Ascending aorta (tissue), 2 donors: ENCODE measurements at regions not wholly inside any gene's neighbourhood (a gene's known extent, or its start where the extent isn't known, plus 50 kb on each side); places are given as distances from the start of the nearest gene placed in this dataset.

ENCODE experiments used
- DNase-seq, 2 donors: peaks; one replicate each; pipeline ENCODE4 v3.0.0-alpha.2; 2019; ENCODE audit warnings: low spot score in 2 of 2
- H3K27ac ChIP-seq, 2 donors: fragments of 200-600 bp; sonication (generic); one replicate each; pipeline ENCODE4 v1.5.1; 2016 to 2017; ENCODE audit warnings: mild to moderate bottlenecking in 1 of 2
- H3K27me3 ChIP-seq: fragments of 200-600 bp; sonication (generic); one replicate; pipeline ENCODE4 v1.5.1; 2017
- H3K36me3 ChIP-seq, 2 donors: fragments of 200-600 bp; sonication (generic); one replicate each; pipeline ENCODE4 v1.5.1; 2016
- H3K4me1 ChIP-seq, 2 donors: fragments of 200-600 bp; sonication (generic); one replicate each; pipeline ENCODE4 v1.5.1; 2016 to 2017; ENCODE audit warnings: mild to moderate bottlenecking in 1 of 2
- H3K4me3 ChIP-seq, 2 donors: fragments of 200-600 bp; sonication (generic); one replicate each; pipeline ENCODE4 v1.5.1; 2016 to 2017; ENCODE audit warnings: mild to moderate bottlenecking in 1 of 2
- H3K9me3 ChIP-seq, 2 donors: fragments of 200-600 bp; sonication (generic); one replicate each; pipeline ENCODE4 v1.5.1; 2016
- intact Hi-C: fragments of 100-400 bp; cut with DNase I; formaldehyde crosslinking; loops from one replicate; pipeline ENCODE4 v1.15.1; 2023
- TF ChIP-seq, protein P1 (sequence below), 3 experiments: fragments of 200-600 bp in 2 of 3; fragments of 450-650 bp in 1 of 3; sonication (generic) in 2 of 3; IDR thresholded peaks; one replicate each; pipeline ENCODE4 v1.5.1; 2016 to 2019; ENCODE audit warnings: antibody characterized with exemption in 3 of 3, mild to moderate bottlenecking in 1 of 3, moderate library complexity in 1 of 3

DNA sequence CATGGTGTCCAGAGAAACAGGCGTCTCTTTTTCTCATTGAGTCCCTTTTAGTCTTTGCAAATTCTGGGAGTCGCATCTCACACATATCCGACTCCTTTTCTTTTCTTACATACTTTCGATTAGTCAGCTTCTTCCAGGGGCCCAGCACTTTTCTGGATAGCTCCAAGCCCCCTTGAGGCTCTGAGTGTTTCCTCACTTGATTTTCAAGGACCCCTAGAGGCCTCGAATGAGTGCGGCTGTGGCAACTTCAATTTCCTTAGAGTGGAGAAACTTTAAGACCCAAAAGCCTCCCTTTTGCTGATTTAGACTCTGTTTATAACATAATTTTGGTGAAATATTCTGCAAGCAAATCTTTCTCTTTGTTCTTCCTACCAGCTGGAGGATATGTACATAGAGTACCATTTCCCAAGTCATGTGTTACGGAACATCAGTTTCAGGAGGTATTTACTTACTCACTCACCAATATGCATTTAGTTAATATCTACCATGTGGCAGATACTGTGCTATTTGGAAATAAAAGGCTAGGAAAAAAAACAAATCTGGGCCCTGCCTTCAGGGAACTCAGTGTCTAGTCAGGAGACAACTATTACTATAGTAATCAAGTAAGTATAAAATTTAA lies 555.2 kb downstream of the REEP3 start:
- Histone ChIP-seq H3K36me3 (no peaks in the 10 kb centered on the region), H3K27me3 (no peaks in the 10 kb centered on the region), H3K4me3 (no peak overlapping the region), H3K27ac (no peak overlapping the region), H3K9me3 (no peaks in the 10 kb centered on the region), H3K4me1 (no peaks in the 10 kb centered on the region)
- TF ChIP-seq, protein P1, sequence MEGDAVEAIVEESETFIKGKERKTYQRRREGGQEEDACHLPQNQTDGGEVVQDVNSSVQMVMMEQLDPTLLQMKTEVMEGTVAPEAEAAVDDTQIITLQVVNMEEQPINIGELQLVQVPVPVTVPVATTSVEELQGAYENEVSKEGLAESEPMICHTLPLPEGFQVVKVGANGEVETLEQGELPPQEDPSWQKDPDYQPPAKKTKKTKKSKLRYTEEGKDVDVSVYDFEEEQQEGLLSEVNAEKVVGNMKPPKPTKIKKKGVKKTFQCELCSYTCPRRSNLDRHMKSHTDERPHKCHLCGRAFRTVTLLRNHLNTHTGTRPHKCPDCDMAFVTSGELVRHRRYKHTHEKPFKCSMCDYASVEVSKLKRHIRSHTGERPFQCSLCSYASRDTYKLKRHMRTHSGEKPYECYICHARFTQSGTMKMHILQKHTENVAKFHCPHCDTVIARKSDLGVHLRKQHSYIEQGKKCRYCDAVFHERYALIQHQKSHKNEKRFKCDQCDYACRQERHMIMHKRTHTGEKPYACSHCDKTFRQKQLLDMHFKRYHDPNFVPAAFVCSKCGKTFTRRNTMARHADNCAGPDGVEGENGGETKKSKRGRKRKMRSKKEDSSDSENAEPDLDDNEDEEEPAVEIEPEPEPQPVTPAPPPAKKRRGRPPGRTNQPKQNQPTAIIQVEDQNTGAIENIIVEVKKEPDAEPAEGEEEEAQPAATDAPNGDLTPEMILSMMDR (IDR thresholded peaks at IDR 0.05), result no peak
- intact Hi-C loops, result no loop called here
- no peak for DNase-seq

DNA sequence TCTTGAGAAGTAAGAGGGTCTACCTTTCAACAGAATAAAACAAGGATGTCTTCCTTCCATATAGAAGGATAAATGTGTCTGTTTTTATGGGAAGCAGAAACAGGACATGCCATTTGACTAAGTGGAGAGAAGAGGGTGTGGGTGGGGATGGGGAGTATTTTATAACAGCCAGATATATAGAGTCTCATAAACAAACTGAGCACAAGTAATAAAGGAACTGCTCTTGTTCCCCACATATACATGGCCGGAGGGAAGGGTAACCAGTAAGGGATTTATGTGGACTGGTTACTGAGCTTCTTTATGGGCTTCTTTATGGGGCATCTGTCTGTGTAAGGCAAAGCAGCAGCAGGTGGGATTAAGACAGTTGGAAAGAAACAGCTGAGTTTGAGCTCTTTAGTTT lies 558.1 kb downstream of the REEP3 start:
- H3K27ac ChIP-seq, result no peak overlapping the region
- H3K27me3 ChIP-seq, result no peaks in the 10 kb centered on the region
- TF ChIP-seq, protein P1 (IDR thresholded peaks at IDR 0.05), result no peak
- H3K36me3 ChIP-seq, result no peaks in the 10 kb centered on the region
- H3K4me3 ChIP-seq, result no peak overlapping the region
- DNase-seq, result no peak
- no peaks in the 10 kb centered on the region for H3K4me1 ChIP-seq
- intact Hi-C loops, result no loop called here
- no peaks in the 10 kb centered on the region for H3K9me3 ChIP-seq

DNA sequence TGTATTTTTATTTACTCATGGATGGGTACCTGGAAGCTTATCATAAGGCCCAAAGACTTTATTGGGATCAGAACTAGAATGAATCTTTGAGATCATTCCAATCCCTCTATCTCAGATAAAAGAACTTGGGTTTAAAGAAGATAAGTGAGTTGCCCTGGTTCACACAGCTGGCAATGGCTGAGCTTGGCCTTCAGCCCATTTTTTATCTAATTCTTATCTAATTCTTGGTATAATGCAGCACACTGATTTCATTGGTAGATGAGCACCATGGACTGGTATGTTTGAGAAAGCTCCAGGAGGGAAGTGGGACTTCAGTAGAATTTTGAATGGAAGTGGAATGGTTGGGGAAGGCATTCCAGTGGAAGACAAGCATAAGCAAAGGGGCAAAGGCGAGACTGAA lies 558.9 kb downstream of the REEP3 start:
- TF ChIP-seq, protein P1 (IDR thresholded peaks at IDR 0.05), result no peak
- H3K4me1 ChIP-seq, result no peaks in the 10 kb centered on the region
- no peak overlapping the region for H3K4me3 ChIP-seq
- no peak overlapping the region for H3K27ac ChIP-seq
- intact Hi-C loops, result no loop called here
- DNase-seq, result no peak
- H3K9me3 ChIP-seq, result no peaks in the 10 kb centered on the region
- no peaks in the 10 kb centered on the region for H3K36me3 ChIP-seq
- H3K27me3 ChIP-seq, result no peaks in the 10 kb centered on the region

DNA sequence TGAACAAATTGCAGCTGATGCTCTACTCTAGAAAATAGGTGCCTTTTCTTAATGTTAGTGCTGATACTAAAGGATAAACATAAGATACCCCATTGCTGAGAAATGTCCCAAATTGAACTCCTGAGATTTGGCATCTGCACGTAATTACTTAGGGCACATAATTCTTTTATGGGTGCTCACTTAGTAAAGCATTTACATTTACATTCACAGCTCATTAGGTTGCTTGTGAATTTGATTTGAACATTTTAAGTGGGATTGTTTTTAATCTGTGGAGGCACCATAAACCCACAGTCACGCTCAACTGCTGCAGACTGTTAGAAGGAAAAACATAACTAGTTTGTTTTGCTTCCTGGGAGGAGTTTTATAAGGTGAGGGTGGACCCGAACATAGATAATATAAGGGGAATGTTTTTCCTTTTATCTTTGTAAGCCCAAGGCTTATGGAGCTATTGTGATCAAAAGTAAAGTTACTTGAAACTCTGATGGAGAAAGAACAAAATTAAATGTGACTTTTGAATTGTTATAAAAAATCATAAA lies 560.8 kb downstream of the REEP3 start:
- no peaks in the 10 kb centered on the region for H3K36me3 ChIP-seq
- TF ChIP-seq, protein P1 (IDR thresholded peaks at IDR 0.05), result no peak
- H3K27me3 ChIP-seq, result no peaks in the 10 kb centered on the region
- no peaks in the 10 kb centered on the region for H3K9me3 ChIP-seq
- intact Hi-C loops, result no loop called here
- DNase-seq, result no peak
- no peak overlapping the region for H3K4me3 ChIP-seq
- no peak overlapping the region for H3K27ac ChIP-seq
- no peaks in the 10 kb centered on the region for H3K4me1 ChIP-seq

DNA sequence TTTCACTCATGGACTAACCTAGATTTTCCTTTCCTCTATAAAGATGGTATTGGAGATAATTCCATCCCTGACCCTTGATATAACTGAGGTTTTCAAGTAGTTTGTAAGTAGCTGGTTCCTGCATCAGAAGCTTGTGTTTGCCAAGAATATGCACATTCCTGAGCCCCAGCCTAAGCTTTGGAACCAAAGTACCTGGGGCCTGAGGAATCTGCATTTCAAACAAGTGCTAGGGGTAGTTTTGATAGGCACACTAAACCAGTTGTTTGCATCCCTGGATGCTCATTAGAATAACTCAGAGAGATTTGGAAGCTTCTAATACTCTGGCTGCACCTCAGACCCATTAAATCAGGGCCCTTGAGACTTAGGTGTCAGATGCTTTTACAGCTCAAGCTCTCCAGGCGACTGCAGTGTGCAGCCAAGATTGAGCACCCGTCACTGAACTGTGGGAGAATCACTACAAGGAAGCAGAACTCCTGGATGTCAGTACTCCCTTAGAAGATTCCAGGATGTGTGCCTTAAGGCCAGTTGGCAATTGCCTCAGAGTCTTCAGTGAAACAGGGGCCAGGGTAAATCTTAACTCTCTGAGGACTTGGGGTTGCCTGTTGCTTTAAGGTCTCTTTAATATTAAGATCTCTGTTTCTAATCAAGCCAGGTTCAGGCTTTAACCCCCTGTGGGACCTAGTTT lies 565.0 kb downstream of the REEP3 start:
- Histone ChIP-seq H3K4me1 (no peaks in the 10 kb centered on the region), H3K4me3 (no peak overlapping the region), H3K27me3 (no peaks in the 10 kb centered on the region), H3K36me3 (no peaks in the 10 kb centered on the region), H3K27ac (no peak overlapping the region), H3K9me3 (no peaks in the 10 kb centered on the region)
- intact Hi-C loops, result no loop called here
- TF ChIP-seq, protein P1 (IDR thresholded peaks at IDR 0.05), result no peak
- no peak for DNase-seq
